ENCODE measurements at regions not wholly inside any gene's neighbourhood (a gene's known extent, or its start where the extent isn't known, plus 50 kb on each side); places are given as distances from the start of the nearest gene placed in this dataset.

GRCh38 chr18:67973916-67974315 is 457.4 kb upstream of the DSEL start:
- DNase-seq (ENCODE audit: low read depth): no peak
- TF ChIP-seq, protein P1, sequence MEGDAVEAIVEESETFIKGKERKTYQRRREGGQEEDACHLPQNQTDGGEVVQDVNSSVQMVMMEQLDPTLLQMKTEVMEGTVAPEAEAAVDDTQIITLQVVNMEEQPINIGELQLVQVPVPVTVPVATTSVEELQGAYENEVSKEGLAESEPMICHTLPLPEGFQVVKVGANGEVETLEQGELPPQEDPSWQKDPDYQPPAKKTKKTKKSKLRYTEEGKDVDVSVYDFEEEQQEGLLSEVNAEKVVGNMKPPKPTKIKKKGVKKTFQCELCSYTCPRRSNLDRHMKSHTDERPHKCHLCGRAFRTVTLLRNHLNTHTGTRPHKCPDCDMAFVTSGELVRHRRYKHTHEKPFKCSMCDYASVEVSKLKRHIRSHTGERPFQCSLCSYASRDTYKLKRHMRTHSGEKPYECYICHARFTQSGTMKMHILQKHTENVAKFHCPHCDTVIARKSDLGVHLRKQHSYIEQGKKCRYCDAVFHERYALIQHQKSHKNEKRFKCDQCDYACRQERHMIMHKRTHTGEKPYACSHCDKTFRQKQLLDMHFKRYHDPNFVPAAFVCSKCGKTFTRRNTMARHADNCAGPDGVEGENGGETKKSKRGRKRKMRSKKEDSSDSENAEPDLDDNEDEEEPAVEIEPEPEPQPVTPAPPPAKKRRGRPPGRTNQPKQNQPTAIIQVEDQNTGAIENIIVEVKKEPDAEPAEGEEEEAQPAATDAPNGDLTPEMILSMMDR (conservative IDR thresholded peaks at IDR 0.05; ENCODE audit: low read depth, low read length): no peak
- no peak overlapping the region for H3K4me3 ChIP-seq (ENCODE audit: low read depth, low read length)

DNA sequence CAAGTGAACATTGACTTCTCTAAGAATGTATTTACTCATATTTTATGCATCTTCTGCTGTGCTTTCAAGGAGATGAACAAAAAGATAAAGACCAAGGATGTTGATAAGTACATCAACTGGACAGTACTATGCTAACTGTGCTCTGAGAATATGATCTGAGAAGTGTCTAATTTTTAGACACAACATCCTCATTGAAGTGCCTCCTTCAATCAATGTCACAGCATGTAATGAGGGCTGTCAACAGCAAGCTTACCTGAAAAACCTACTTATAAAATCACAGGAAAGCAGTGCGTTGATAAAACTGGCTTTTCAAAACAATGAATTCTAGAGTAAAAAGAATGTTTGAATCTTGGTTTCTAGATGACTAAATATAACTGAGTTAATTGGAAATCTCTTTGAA is 452.9 kb upstream of the DSEL start:
- TF ChIP-seq, protein P1 (conservative IDR thresholded peaks at IDR 0.05; ENCODE audit: low read depth, low read length): no peak
- no peak for DNase-seq (ENCODE audit: low read depth)
- no peak overlapping the region for H3K4me3 ChIP-seq (ENCODE audit: low read depth, low read length)

DNA sequence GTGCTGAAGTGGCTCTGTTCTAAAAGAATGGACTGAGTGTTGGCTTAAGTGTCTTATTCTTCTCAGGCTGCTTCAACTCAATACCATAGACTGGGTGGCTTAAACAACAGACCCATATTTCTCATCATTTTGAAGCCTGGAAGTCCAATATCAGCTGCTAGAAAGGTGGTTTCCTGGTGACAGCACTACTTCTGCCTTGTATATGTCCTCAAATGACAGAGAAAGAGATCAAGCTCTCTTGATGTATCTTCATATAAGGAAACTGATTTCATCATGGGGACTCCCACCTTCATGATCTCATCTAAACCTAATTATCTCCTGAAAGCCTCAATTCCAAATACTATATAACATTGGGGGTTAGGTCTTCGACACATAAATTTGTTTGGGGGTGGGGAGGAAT is 449.7 kb upstream of the DSEL start:
- H3K4me3 ChIP-seq (ENCODE audit: low read depth, low read length): no peak overlapping the region
- TF ChIP-seq, protein P1 (conservative IDR thresholded peaks at IDR 0.05; ENCODE audit: low read depth, low read length): no peak
- DNase-seq (ENCODE audit: low read depth): no peak

DNA sequence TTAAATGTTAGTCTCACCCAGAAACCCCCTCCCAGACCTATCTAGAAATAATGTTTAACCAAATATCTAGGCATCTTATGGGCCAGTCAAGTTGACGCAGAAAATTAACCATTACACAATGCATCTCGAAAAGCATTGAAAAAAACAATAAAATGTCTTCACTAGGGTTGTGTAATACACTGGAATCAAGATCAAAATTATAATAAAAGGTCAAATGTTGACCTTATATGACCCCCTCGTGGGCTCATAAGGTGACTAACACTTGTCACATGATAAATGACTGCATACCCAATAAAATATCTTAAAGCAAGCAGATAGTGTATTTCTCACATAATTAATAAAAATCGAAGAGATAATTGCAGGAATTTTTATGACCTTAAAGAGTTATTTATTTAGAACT is 447.9 kb upstream of the DSEL start:
- no peak overlapping the region for H3K4me3 ChIP-seq (ENCODE audit: low read depth, low read length)
- TF ChIP-seq, protein P1 (conservative IDR thresholded peaks at IDR 0.05; ENCODE audit: low read depth, low read length): no peak
- DNase-seq (ENCODE audit: low read depth): no peak

DNA sequence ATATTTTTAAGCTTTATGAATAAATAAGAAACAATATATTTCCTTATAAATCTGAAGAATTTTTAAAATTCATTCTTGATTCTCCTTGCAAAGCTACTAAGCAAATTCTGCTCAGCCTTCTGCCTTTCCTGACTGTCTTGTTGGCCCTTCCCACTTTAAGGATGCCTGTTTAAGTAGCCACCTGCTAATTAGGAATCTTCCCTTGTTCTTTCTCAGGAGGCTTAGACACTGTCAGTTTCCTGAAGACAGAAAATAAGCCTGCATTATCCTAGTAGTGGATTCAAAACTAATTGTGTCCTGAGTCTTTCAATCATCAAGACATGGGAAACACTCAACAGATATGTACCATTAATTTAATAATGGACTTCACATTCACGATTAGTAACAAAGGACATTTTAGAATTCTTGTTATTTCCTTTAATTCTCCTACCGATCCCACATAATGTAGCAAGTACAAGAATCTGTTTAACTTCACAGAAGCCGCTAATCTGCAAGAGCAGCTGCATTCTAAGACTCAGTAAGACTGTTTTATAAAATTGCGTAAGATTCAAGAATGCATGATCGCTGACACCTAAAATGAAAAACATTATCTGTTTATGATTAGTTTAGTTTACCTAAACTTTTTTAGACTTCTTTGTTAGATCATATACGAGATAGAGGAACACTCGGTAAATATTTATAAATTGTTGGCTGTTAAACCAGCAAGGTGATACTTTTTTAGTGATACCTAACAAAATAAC is 445.4 kb upstream of the DSEL start:
- DNase-seq (ENCODE audit: low read depth): no peak
- TF ChIP-seq, protein P1 (conservative IDR thresholded peaks at IDR 0.05; ENCODE audit: low read depth, low read length): no peak
- no peak overlapping the region for H3K4me3 ChIP-seq (ENCODE audit: low read depth, low read length)

DNA sequence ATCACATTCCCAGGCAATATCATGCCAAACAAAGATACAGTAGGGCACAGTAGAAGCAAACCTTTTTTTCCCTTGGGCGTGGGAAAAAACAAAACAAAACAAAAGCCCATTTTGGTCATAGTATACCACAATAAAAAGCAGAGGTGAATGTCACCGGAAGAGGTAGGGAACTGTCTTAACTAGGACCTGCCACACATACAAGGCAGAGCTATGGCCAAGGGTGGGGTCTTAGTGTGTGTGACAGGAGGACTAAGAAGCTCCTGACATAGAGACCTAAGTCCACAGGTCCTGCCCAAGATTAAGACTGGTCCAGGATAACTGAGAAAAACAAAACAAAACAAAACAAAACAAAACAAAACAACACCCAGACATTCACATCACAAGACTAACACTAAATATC is 441.2 kb upstream of the DSEL start:
- DNase-seq (ENCODE audit: low read depth): no peak
- no peak overlapping the region for H3K4me3 ChIP-seq (ENCODE audit: low read depth, low read length)
- TF ChIP-seq, protein P1 (conservative IDR thresholded peaks at IDR 0.05; ENCODE audit: low read depth, low read length): no peak

- TF ChIP-seq, protein P1 (conservative IDR thresholded peaks at IDR 0.05; ENCODE audit: low read depth, low read length): no peak
- no peak overlapping the region for H3K4me3 ChIP-seq (ENCODE audit: low read depth, low read length)
- DNase-seq (ENCODE audit: low read depth): no peak
These were observed 438.1 kb upstream of the DSEL start for GRCh38 chr18:67954594-67954993.

Measured in epithelial cell of proximal tubule (primary cell).